Activated naive CD4-positive, alpha-beta T cell treated with anti-CD3 and anti-CD28 coated beads for 36 hours (primary cell): ENCODE measurements at regions not wholly inside any gene's neighbourhood (a gene's known extent, or its start where the extent isn't known, plus 50 kb on each side); places are given as distances from the start of the nearest gene placed in this dataset.
"Not testable (repeated sequence)": the region's sequence is repeated elsewhere in the genome, so short reads cannot be mapped to it uniquely, and the experiment has no call there.

Source experiments
- CTCF ChIA-PET: fragments of 350-600 bp; sonication (Branson Sonifier 250); formaldehyde crosslinking; loops from one replicate; lab custom pipeline; 2021; ENCODE audit warnings: antibody characterized with exemption; lab: Charles Lee
- DNase-seq: peaks from one replicate; pipeline ENCODE4 v3.0.0-alpha.2; 2020
- H3K27ac Mint-ChIP-seq: one replicate; pipeline ENCODE4 v1.8.0; 2021; ENCODE audit warnings: mild to moderate bottlenecking, mixed read lengths
- H3K27me3 Mint-ChIP-seq: one replicate; pipeline ENCODE4 v1.8.0; 2021; ENCODE audit warnings: low read depth, mixed read lengths
- H3K36me3 Mint-ChIP-seq: one replicate; pipeline ENCODE4 v1.8.0; 2021; ENCODE audit warnings: low read depth, mixed read lengths
- H3K4me1 Mint-ChIP-seq: one replicate; pipeline ENCODE4 v1.8.0; 2021; ENCODE audit warnings: low read depth, mixed read lengths
- H3K4me3 Mint-ChIP-seq: one replicate; pipeline ENCODE4 v1.8.0; 2021; ENCODE audit warnings: mild to moderate bottlenecking, moderate library complexity, mixed read lengths
- H3K9me3 Mint-ChIP-seq: one replicate; pipeline ENCODE4 v1.8.0; 2021; ENCODE audit warnings: mixed read lengths
- intact Hi-C: fragments of 100-400 bp; cut with micrococcal nuclease; formaldehyde crosslinking; loops from one replicate; pipeline ENCODE4 v1.15.1; 2023

DNA sequence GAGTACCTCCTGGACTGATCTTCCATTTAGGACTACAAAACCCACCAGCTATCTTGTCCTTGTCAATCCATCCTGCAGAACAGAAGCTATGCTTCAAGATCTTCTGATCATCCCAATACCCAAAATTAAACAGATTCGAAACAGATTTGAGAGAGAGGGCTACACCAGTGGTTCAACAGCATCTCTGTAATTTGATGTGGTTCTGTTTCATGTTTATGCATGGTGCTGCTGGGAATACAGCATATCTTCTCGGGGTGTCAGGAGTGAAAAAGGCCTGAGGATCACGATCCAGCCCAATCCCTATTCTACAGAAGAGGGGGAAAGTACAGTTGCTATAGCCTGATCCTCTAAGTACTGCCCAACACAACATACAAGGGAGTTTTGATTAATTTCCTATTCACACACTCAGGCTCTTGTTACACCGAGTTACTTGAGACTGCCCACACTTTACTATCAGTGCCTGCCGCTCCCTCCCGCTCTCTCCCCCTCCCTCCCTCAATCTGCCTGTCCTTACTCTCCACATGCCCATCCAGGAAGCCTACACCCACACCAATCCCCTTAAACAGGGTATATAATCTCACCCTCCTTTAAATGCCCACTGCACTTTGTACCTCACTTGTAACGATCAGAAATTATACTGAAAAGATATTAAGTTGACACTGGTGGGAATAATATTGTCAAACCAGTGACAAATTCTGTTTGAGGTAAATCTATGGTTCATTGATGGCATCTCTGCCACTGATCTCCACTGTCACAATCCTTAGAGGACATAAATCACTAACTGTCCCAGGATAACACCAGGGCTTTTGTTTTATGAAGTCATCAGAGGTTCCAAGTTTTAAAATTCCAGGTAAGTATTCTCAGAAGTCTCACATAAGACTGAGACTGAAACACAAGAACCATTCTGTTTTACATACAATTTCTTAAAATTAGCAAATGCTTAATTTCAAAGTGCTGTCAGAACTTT is 89.3 kb upstream of the PLEKHM1 start:
- H3K4me1 Mint-ChIP-seq = peaks cover 69% of the 10 kb centered on the region

DNA sequence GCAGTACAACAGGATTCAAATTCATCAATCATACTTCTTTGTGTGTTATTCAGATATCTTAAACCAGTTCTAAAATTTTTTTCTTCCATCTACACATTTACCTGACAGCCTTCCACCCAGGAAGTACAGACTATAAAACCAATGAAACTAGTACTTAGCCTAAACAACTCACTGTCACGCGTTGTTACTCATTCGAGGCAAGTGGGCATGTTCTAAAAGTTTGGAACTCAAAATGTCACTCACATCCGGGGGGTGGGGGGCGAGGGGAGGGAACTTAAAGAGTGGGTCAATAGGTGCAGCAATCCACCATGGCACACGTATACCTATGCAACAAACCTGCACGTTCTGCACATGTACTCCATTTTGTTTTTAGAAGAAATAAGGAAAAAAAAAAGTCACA is 90.4 kb upstream of the PLEKHM1 start:
- DNase-seq = no peak
- Mint-ChIP-seq H3K9me3 (no peaks in the 10 kb centered on the region), H3K36me3 (peaks cover 14% of the 10 kb centered on the region), H3K4me3 (no peak overlapping the region), H3K27ac (no peak overlapping the region), H3K4me1 (peaks cover 60% of the 10 kb centered on the region), H3K27me3 (peaks cover 2% of the 10 kb centered on the region)
- intact Hi-C loops = no loop called here
- CTCF ChIA-PET = no interaction called here

More for the DNA sequence above, 89.3 kb upstream of the PLEKHM1 start:
- H3K27me3 Mint-ChIP-seq = no peaks in the 10 kb centered on the region
- H3K27ac Mint-ChIP-seq = no peak overlapping the region
- no peak overlapping the region for H3K4me3 Mint-ChIP-seq
- H3K36me3 Mint-ChIP-seq = peaks cover 14% of the 10 kb centered on the region
- DNase-seq = no peak
- intact Hi-C loops = no loop called here
- no peaks in the 10 kb centered on the region for H3K9me3 Mint-ChIP-seq
- CTCF ChIA-PET = interaction anchor here (1.2 kb wide), 1 partner anchor 707 kb away, joined by 4 read pairs; no protein-coding TSS in a partner anchor

DNA sequence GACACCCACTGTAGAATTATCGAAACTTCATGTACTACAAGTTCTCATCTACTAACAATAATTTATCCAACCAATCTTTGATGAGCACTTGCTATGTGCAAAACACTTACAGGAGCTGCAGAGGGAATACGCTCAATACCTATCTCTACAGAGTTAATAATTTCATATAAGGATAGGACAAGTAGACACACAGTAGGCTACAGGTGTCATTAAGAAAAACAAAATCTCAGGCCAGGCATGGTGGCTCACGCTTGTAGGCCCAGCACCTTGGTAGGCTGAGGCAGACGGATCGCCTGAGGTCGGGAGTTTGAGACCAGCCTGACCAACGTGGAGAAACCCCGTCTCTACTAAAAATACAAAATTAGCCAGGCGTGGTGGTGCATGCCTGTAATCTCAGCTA is 91.3 kb upstream of the PLEKHM1 start:
- H3K27me3 Mint-ChIP-seq = peaks cover 2% of the 10 kb centered on the region
- H3K9me3 Mint-ChIP-seq = no peaks in the 10 kb centered on the region
- CTCF ChIA-PET = no interaction called here
- intact Hi-C loops = no loop called here
- H3K27ac Mint-ChIP-seq = no peak overlapping the region
- no peak for DNase-seq
- peaks cover 53% of the 10 kb centered on the region for H3K4me1 Mint-ChIP-seq
- peaks cover 10% of the 10 kb centered on the region for H3K36me3 Mint-ChIP-seq
- no peak overlapping the region for H3K4me3 Mint-ChIP-seq

DNA sequence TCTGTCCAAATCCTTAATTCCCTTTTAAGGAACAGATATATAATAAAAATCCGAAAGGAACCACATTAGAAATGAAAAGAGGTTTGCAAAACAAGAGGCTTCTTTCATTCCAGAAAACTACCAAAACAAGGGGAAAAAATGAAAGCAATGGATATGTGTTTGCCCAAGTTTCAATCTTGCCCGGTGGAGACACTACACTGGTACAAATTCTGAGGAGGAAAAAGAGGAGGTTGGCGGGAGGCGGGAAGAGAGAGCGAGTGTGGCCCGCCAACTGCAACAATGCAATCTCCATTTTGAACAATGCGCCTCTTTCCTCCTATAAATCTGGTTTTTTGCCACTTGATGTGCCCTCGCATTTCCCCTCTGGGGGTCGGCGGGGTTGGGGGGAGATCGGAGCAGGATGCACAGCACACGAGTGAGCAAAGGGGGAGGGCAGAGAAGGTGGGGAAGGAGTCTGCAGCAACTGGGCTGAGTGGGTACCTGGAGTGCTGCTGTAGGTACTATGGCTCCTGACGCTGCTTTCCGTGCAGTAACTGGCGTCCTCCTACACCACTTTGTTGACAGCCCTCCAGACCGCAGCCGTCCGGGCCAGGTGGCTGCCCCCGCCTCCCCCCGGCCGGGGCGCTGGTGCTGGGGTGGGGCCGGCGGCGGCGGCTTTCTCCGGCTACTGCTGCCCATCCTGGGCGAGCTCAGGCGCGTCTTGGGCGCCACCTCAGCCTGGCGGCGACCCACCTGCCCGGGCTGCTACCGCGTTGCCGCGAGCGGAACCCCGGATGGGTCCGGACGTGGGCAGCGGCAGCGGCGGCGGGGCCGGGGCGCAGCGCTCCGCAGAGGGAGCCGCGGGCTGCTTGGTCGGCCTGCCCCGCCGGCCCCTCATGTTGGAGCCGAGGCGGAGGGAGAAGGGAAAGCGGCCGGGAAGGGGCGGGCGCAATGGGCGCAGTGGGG is 93.8 kb upstream of the PLEKHM1 start:
- CTCF ChIA-PET = no interaction called here
- H3K4me3 Mint-ChIP-seq = peak overlapping the region; percentile 95
- peaks cover 10% of the 10 kb centered on the region for H3K36me3 Mint-ChIP-seq
- peaks cover 41% of the 10 kb centered on the region for H3K4me1 Mint-ChIP-seq
- peak; percentile 62 for DNase-seq
- no peaks in the 10 kb centered on the region for H3K9me3 Mint-ChIP-seq
- H3K27me3 Mint-ChIP-seq = peaks cover 5% of the 10 kb centered on the region
- intact Hi-C loops = no loop called here
- peak overlapping the region; percentile 77 for H3K27ac Mint-ChIP-seq

DNA sequence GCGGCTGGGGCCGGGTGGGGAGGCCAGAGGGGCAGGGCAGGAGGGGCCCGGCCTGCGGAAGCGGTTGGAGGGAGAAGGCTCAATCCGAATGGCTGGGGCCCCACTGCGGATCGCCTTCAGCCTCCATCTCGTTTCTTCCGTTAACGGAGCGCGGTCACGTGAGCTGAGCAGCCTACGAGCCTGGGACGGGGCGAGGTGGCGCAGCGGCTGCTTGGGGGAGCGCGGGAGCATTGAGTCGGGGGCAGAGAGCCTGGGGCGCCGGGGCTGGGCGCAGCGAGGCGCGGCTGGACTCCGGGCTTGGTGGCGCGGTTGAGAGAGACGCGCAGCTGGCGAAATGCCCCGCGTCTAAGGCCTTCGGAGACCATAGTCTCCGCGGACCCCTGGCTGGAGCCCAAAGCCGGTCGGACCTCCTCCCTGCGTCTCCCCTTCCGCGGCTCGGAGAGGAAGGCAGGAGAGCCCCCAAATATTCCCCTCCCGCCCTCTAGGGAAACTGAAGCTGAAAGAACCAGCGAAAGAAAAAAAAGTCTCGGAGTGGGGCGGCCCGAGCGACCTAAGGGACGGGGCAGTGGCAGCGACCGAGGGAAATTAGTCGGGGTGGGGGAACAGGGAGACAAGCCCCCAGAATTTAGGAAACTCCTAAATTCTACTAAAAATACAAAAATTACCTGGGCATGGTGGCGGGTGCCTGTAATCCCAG is 94.7 kb upstream of the PLEKHM1 start:
- intact Hi-C loops, CTCF ChIA-PET, H3K9me3 Mint-ChIP-seq, H3K27me3 Mint-ChIP-seq, H3K27ac Mint-ChIP-seq: not testable (repeated sequence)
- Mint-ChIP-seq H3K36me3 (peaks cover 10% of the 10 kb centered on the region), H3K4me3 (peak overlapping the region; percentile 95), H3K4me1 (peaks cover 33% of the 10 kb centered on the region)
- DNase-seq = peak; percentile 80

DNA sequence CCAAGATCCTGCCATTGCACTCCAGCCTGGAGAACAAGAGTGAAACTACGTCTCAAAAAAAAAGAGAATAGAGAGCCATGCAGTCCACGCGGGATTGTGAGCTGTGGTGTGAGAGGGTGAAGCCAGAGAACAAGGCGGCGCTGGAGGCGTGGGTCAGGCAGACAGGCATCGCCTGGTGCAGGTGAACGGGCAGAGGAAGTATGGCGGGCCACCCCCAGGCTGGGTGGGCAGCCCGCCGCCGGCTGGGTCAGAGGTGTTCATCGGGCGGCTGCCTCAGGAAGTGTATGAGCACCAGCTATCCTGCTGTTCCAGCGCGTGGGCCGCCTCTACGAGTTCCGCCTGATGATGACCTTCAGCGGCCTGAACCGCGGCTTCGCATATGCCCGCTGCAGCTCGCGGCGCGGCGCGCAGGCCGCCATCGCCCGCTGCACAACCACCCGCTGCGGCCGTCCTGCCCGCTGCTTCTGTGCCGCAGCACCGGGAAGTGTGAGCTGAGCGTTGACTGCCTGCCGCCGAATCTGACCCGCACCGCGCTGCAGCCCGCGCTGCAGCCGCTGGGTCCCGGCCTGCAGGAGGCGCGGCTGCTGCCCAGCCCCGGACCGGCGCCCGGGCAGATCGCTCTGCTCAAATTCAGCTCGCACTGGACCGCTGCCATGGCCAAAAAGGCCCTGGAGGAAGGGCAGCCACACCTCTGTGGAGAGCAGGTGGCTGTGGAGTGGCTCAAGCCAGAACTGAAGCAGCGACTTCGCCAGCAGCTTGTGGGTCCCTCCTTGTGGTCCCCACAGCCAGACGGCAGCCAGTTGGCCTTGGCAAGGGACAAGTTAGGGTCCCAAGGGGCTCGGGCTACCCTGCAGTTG is 95.5 kb upstream of the PLEKHM1 start:
- peak overlapping the region; percentile 75 for H3K4me3 Mint-ChIP-seq
- DNase-seq, H3K27me3 Mint-ChIP-seq, H3K36me3 Mint-ChIP-seq, CTCF ChIA-PET, H3K9me3 Mint-ChIP-seq, H3K27ac Mint-ChIP-seq, intact Hi-C loops: not testable (repeated sequence)
- peaks cover 28% of the 10 kb centered on the region for H3K4me1 Mint-ChIP-seq

DNA sequence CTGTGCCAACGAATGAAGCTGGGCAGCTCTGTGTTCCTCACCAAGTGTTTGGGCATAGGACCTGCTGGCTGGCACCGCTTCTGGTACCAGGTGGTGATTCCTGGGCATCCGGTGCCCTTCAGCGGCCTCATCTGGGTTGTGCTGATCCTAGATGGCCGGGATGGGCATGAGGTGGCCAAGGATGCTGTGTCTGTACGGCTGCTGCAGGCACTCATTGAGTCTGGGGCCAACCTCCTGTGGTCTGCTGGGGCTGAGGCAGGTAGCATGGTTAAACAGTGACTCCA is 96.1 kb upstream of the PLEKHM1 start:
- H3K27me3 Mint-ChIP-seq, H3K27ac Mint-ChIP-seq, CTCF ChIA-PET, DNase-seq, H3K36me3 Mint-ChIP-seq, H3K9me3 Mint-ChIP-seq, H3K4me3 Mint-ChIP-seq, intact Hi-C loops: not testable (repeated sequence)
- H3K4me1 Mint-ChIP-seq = peaks cover 23% of the 10 kb centered on the region

DNA sequence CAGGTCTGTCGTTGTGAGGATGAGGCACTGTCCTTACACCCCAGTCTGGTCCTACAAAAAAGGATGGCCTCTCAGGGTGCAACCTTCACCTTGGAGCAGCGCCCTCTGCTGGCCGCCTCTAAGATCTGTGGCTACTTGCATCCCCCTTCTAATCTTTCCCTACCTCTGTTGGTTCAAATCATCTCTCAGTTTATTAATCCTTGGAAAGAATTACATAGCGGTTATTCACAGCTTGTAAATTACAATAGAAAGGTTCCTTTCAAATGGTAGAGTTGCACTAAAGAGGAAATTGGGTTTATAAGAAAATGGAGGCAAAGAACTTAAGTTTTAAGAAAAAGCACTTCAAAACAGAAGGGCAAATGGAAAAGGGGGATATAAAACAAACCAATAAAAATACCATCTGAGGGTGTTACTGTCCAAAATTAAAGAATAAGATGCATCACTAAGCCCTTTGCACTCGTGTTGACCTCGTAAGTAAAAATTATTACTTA is 102.0 kb upstream of the PLEKHM1 start:
- CTCF ChIA-PET = interaction anchor here (1.0 to 1.3 kb wide), 3 partner anchors 78 to 678 kb away, joined by 3 to 4 read pairs (median 4); no protein-coding TSS in a partner anchor
- intact Hi-C loops, H3K27me3 Mint-ChIP-seq, H3K36me3 Mint-ChIP-seq, H3K9me3 Mint-ChIP-seq, H3K4me3 Mint-ChIP-seq, H3K27ac Mint-ChIP-seq, H3K4me1 Mint-ChIP-seq, DNase-seq: not testable (repeated sequence)

DNA sequence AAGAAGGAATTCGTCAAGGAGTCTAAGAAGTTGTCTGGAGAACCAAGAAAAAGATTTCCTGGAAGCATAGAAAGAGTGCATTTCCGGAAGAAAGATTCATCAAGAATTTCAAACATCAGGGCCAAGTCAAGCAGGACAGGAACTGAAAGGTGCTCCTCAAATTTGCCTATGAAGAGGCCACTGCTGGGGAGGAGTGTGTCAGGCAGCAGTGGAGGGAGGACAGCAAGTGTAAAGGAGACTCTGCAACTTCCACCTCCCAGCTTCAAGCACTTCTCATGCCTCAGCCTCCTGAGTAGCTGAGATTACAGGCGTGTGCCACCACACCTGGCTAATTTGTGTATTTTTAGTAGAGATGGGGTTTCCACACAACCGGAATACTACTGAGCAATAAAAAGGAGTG is 105.8 kb upstream of the PLEKHM1 start:
- H3K4me1 Mint-ChIP-seq, intact Hi-C loops, CTCF ChIA-PET, H3K27me3 Mint-ChIP-seq, H3K4me3 Mint-ChIP-seq, H3K9me3 Mint-ChIP-seq, H3K36me3 Mint-ChIP-seq, H3K27ac Mint-ChIP-seq, DNase-seq: not testable (repeated sequence)

DNA sequence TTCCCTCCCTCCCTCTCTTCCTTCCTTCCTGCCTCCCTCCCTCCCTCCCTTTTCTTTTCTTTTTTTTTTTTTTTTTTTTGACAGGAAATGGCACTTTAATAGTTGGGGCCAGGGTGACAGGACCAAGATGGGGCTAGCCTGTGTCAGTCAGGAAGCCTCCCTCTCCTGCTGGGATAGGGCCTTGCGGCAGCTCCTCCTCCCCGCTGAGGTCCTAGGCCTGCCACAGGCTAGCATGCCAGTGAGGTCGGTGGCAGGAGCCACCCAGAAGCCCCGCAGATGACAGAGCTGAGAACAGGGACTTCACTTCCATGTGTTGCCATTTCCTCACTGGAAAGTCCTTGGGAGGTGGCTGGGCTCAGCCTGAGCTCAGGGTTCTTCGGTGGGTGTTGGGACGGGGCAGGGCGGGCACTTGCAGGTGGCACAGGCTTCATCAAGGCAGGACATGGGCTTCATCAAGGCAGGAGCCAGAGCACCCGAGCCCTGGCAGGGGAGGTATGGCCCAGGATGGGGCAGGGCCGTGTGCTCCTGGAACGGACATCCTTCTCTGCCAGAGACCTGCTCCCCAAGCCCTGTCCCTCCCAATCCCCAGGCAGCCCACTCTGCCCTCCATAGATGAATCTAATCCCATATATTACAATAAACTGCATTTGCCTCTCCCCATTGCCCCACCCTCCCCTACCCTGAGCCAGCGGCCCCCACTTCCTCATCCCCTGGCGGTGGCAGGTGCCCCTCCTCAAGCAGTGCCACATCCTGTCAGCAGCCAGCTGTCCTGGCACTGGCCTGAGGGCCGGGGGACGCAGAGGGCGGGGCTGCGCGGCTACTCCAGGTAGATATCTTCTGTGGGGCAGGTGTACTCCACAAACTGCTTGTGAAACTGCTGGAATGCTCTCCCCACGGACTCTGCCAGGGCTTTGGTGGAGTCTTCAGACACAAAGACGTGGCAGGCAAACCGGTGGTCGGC is 109.8 kb upstream of the PLEKHM1 start:
- CTCF ChIA-PET, intact Hi-C loops, H3K9me3 Mint-ChIP-seq, H3K4me1 Mint-ChIP-seq, H3K27me3 Mint-ChIP-seq, H3K4me3 Mint-ChIP-seq, H3K36me3 Mint-ChIP-seq: not testable (repeated sequence)
- peak; percentile 64 for DNase-seq
- H3K27ac Mint-ChIP-seq = peak overlapping the region; percentile 41

DNA sequence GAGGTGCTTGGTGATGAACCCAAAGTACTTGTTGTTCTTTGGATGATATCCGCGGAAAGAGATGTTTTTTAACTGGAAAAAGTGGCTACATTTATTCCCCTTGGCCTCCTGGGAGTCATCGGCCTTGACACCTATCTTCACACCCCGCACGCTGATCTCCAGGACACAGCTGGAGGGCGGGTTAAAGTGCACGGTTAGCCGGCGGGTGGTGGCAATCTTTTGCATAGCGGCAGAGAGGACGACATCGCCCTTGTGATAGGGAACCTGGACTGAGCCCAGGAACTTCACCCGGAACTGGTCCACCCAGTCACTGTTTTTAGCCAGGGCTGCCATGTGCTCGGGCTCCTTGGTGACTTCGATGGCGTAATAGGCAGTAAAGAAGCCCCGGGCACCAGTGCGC is 110.5 kb upstream of the PLEKHM1 start:
- CTCF ChIA-PET, H3K4me3 Mint-ChIP-seq, H3K27me3 Mint-ChIP-seq, DNase-seq, intact Hi-C loops, H3K27ac Mint-ChIP-seq, H3K9me3 Mint-ChIP-seq, H3K4me1 Mint-ChIP-seq, H3K36me3 Mint-ChIP-seq: not testable (repeated sequence)
